Peyer's patch (tissue), 4 donors: ENCODE measurements at regions not wholly inside any gene's neighbourhood (a gene's known extent, or its start where the extent isn't known, plus 50 kb on each side); places are given as distances from the start of the nearest gene placed in this dataset.
"Not testable (repeated sequence)": the region's sequence is repeated elsewhere in the genome, so short reads cannot be mapped to it uniquely, and the experiment has no call there.

ENCODE experiments used
- DNase-seq, 3 donors: peaks; one replicate each; pipeline ENCODE4 v3.0.0-alpha.2; 2017 to 2019
- H3K27ac ChIP-seq, 4 donors: fragments of 200-600 bp; sonication (generic); one replicate each; pipeline ENCODE4 v1.5.1; 2016 to 2019
- H3K27me3 ChIP-seq, 2 donors: fragments of 200-600 bp; sonication (generic); one replicate each; pipeline ENCODE4 v1.5.1; 2019
- H3K36me3 ChIP-seq, 3 donors: fragments of 200-600 bp; sonication (generic); one replicate each; pipeline ENCODE4 v1.5.1; 2016 to 2019
- H3K4me1 ChIP-seq, 4 donors: fragments of 200-600 bp; sonication (generic); one replicate each; pipeline ENCODE4 v1.5.1; 2016 to 2019
- H3K4me3 ChIP-seq, 4 donors: fragments of 200-600 bp; sonication (generic); 1 replicate in 3 of 4; 2 replicates in 1 of 4; pipeline ENCODE4 v1.5.1; 2016 to 2019; ENCODE audit warnings: mild to moderate bottlenecking in 1 of 4
- H3K9me3 ChIP-seq, 4 donors: fragments of 200-600 bp; sonication (generic); one replicate each; pipeline ENCODE4 v1.5.1; 2016 to 2019; ENCODE audit warnings: mild to moderate bottlenecking in 1 of 4
- CTCF ChIP-seq, 6 experiments: fragments of 450-650 bp in 4 of 6; fragments of 200-600 bp in 2 of 6; sonication (generic) in 1 of 6; IDR thresholded peaks; one replicate each; pipeline ENCODE4 v1.5.1; 2017 to 2019; ENCODE audit warnings: antibody characterized with exemption in 6 of 6, mild to moderate bottlenecking in 3 of 6, moderate library complexity in 1 of 6
- POLR2A ChIP-seq, 2 donors: fragments of 450-650 bp; IDR thresholded peaks; one replicate each; pipeline ENCODE4 v1.5.1; 2017; ENCODE audit warnings: antibody characterized with exemption in 2 of 2, mild to moderate bottlenecking in 2 of 2, moderate library complexity in 2 of 2

- no peak for DNase-seq
- no peaks in the 10 kb centered on the region for H3K27me3 ChIP-seq
- H3K4me1 ChIP-seq, result no peaks in the 10 kb centered on the region
- no peaks in the 10 kb centered on the region for H3K36me3 ChIP-seq
- H3K4me3 ChIP-seq, result no peak overlapping the region
- TF ChIP-seq POLR2A (IDR thresholded peaks at IDR 0.05), result no peak
- TF ChIP-seq CTCF (IDR thresholded peaks at IDR 0.05), result no peak
- H3K27ac ChIP-seq, result no peak overlapping the region
- H3K9me3 ChIP-seq, result no peaks in the 10 kb centered on the region
These were observed 229.6 kb downstream of the MMUT start for GRCh38 chr6:49233483-49233882.

GRCh38 chr6:49225471-49225870, 237.6 kb downstream of the MMUT start:
- Histone ChIP-seq H3K27me3 (no peaks in the 10 kb centered on the region), H3K27ac (no peak overlapping the region), H3K4me3 (no peak overlapping the region), H3K4me1 (no peaks in the 10 kb centered on the region), H3K9me3 (no peaks in the 10 kb centered on the region), H3K36me3 (no peaks in the 10 kb centered on the region)
- no peak for TF ChIP-seq POLR2A (IDR thresholded peaks at IDR 0.05)
- no peak for TF ChIP-seq CTCF (IDR thresholded peaks at IDR 0.05)
- no peak for DNase-seq

- TF ChIP-seq POLR2A (IDR thresholded peaks at IDR 0.05) (no peak), CTCF (IDR thresholded peaks at IDR 0.05) (no peak)
These were observed 242.8 kb downstream of the MMUT start for GRCh38 chr6:49220293-49220692.

GRCh38 chr6:49205526-49205925, 257.5 kb downstream of the MMUT start:
- no peak overlapping the region for H3K4me3 ChIP-seq
- H3K27me3 ChIP-seq, result no peaks in the 10 kb centered on the region
- H3K9me3 ChIP-seq, result no peaks in the 10 kb centered on the region
- no peak for DNase-seq
- H3K36me3 ChIP-seq, result no peaks in the 10 kb centered on the region
- no peak overlapping the region for H3K27ac ChIP-seq
- H3K4me1 ChIP-seq, result no peaks in the 10 kb centered on the region
- TF ChIP-seq CTCF (IDR thresholded peaks at IDR 0.05) (no peak), POLR2A (IDR thresholded peaks at IDR 0.05) (no peak)

More at GRCh38 chr6:49220293-49220692, 242.8 kb downstream of the MMUT start:
- H3K27ac ChIP-seq, result no peak overlapping the region
- DNase-seq, result no peak
- H3K36me3 ChIP-seq, result no peaks in the 10 kb centered on the region
- H3K9me3 ChIP-seq, result no peaks in the 10 kb centered on the region
- no peaks in the 10 kb centered on the region for H3K4me1 ChIP-seq
- H3K4me3 ChIP-seq, result no peak overlapping the region
- H3K27me3 ChIP-seq, result no peaks in the 10 kb centered on the region

GRCh38 chr6:49202924-49203536, 260.0 kb downstream of the MMUT start:
- Histone ChIP-seq H3K36me3 (no peaks in the 10 kb centered on the region), H3K4me1 (no peaks in the 10 kb centered on the region), H3K9me3 (no peaks in the 10 kb centered on the region), H3K4me3 (no peak overlapping the region), H3K27me3 (no peaks in the 10 kb centered on the region), H3K27ac (no peak overlapping the region)
- DNase-seq, result no peak
- no peak for TF ChIP-seq POLR2A (IDR thresholded peaks at IDR 0.05)
- TF ChIP-seq CTCF (IDR thresholded peaks at IDR 0.05), result no peak

GRCh38 chr6:49198015-49198414, 265.0 kb downstream of the MMUT start:
- Histone ChIP-seq H3K27me3 (no peaks in the 10 kb centered on the region), H3K4me3 (no peak overlapping the region), H3K4me1 (no peaks in the 10 kb centered on the region), H3K9me3 (no peaks in the 10 kb centered on the region), H3K27ac (no peak overlapping the region), H3K36me3 (no peaks in the 10 kb centered on the region)
- DNase-seq, result no peak
- TF ChIP-seq POLR2A (IDR thresholded peaks at IDR 0.05) (no peak), CTCF (IDR thresholded peaks at IDR 0.05) (no peak)

- H3K27me3 ChIP-seq, H3K36me3 ChIP-seq, DNase-seq, H3K27ac ChIP-seq, H3K4me3 ChIP-seq, H3K4me1 ChIP-seq, H3K9me3 ChIP-seq: not testable (repeated sequence)
These were observed 300.7 kb downstream of the MMUT start for GRCh38 chr6:49162379-49162778.
